SK-MEL-5 (cell line): ENCODE measurements at regions not wholly inside any gene's neighbourhood (a gene's known extent, or its start where the extent isn't known, plus 50 kb on each side); places are given as distances from the start of the nearest gene placed in this dataset.

Experiments used
- DNase-seq: peaks from one replicate; pipeline ENCODE4 v3.0.0-alpha.2; 2016; ENCODE audit warnings: low read depth, low spot score
- in situ Hi-C: cut with HindIII; loops from 2 replicates; pipeline ENCODE4 v1.10.0; 2016; ENCODE audit warnings: low sequenced_read_pairs, high pct_unique_total_duplicates, low pct_unique_long_range_greater_than_20kb

- in situ Hi-C loops = no loop called here
- no peak for DNase-seq
Measured at GRCh38 chr11:121797496-121797895, 318.5 kb downstream of the BLID start.

- in situ Hi-C loops = no loop called here
- DNase-seq = no peak
Measured at GRCh38 chr11:121795174-121795573, 320.8 kb downstream of the BLID start.

- in situ Hi-C loops = no loop called here
- DNase-seq = no peak
Measured at GRCh38 chr11:121794671-121795141, 321.3 kb downstream of the BLID start.

DNA sequence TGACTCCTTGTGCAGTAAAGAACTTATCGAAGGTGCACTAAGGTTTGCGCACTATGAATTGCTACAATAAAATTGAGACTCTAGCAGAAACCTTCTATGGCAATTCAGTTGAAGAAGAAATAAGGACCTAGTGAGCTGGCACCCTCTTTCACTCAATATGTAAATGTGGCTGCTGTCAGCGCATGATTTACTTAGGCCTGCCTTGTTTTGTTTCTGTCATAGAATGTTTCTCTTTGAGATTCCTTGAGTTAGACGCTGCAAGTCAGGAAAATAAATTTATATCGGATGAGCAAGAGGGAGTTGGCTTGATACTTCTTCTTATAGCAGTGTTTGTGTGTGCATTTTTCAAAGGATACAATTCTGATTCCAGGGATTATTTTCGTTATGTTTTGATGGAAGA is 322.1 kb downstream of the BLID start:
- in situ Hi-C loops = no loop called here

GRCh38 chr11:121793291-121793690 is 322.7 kb downstream of the BLID start:
- in situ Hi-C loops = no loop called here
- no peak for DNase-seq

More for the DNA sequence above, 322.1 kb downstream of the BLID start:
- DNase-seq = no peak

GRCh38 chr11:121792185-121792584 is 323.8 kb downstream of the BLID start:
- no peak for DNase-seq
- in situ Hi-C loops = no loop called here

- in situ Hi-C loops = no loop called here
- DNase-seq = no peak
Measured at GRCh38 chr11:121790430-121790829, 325.6 kb downstream of the BLID start.

DNA sequence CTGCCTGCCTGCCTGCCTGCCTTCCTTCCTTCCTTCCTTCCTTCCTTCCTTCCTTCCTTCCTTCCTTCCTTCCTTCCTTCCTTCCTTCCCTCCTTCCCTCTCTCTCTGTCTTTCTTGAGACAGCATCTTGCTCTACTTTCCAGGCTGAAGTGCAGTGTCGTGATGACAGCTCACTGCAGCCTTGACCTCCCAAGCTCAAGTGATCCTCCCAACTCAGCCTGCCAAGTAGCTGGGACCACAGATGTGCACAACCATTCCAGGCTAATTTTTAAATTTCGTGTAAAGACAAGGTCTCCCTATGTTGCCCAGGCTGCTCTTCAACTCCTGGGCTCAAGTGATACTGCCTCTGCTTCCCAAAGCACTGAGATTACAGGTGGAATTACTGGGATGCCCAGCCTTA is 328.2 kb upstream of the SORL1-AS1 start:
- in situ Hi-C loops = no loop called here
- DNase-seq = no peak

DNA sequence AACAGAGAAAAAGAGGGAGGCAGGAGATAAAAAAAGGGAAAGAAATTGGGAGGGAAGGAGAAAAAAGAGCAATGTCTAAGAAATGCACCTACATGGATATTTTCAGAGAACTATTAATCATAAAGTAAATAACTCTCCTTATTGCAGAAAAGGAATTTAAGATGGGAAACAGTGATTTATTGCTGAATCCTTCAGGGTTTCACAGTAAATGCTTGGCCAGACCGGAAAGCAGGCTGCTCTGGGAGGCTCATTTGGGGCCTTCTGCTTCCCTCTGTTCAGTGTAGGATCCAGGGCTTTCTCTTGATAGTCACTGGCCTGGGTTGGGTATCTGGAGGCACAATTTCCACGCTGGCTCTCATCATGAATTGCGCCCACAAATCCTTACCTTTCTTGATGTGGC is 324.3 kb upstream of the SORL1-AS1 start:
- in situ Hi-C loops = no loop called here
- DNase-seq = no peak

DNA sequence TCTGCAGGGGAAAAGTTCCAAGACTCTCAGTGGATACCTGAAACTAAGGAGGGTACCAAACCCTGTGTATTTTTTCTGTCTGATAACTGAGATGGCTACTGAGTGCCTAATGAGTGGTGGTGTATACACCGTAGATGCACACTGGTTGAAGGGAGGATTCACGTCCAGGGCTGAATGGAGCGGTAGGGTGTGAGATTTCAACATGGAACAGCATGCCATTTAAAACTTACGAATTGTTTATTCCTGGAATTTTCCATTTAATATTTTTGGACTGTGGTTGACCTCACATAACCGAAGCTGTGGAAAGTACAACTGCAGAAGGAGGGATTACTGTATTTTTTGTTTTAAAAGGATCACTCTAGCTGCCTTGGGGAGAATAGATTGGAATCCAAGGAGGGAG is 322.5 kb upstream of the SORL1-AS1 start:
- in situ Hi-C loops = no loop called here

GRCh38 chr11:121773076-121773475 is 320.3 kb upstream of the SORL1-AS1 start:
- no peak for DNase-seq
- in situ Hi-C loops = no loop called here

More for the DNA sequence above, 322.5 kb upstream of the SORL1-AS1 start:
- no peak for DNase-seq

DNA sequence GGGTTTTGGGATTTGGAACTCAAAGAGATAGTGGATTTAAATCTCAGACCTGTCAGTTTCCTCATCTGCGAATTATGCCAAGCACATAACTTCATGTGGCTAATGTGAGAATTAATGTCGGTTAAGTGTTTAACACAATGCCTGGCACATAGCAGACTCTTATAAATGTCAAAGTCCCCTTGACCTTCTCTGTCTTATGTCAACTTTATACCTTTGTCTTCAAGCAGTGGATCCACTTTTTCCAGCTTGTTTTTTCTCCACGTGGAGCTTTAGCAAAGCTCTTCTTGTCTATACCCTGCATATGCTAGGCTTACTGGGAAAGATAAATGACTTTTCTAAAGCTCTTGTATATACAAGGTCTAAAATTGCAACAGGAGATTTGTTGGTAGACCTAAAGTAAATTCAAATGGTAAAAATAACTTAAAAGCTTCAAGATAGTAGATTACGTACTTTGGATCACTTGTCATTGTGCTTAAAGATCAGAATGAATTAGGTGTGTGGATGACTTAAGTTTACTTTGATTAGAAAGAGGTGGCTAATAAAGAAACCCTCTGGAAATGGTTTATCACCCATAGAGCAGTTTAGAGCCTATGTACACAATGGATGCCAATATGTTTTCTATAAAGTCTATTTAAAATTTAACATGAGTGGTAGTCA is 318.3 kb upstream of the SORL1-AS1 start:
- in situ Hi-C loops = no loop called here
- DNase-seq = no peak

DNA sequence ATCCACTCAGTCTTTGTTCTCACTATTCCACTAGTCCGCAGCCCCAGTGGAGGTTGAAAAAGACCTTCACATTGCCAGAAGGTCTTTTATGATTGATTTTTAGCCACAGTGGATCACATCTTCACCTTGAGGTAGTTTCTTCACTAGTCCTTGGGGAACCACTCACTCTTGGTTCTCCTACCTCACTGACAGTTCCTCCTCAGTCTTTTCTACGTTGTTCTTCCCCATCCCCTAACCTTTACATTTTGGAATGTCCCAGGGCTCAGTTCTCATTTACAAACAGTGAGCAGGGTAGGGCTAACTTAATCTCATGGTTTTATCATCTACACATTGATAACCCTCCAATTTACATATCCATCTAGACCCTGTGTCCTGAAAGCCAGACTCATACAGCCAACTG is 316.4 kb upstream of the SORL1-AS1 start:
- in situ Hi-C loops = no loop called here
- DNase-seq = no peak

DNA sequence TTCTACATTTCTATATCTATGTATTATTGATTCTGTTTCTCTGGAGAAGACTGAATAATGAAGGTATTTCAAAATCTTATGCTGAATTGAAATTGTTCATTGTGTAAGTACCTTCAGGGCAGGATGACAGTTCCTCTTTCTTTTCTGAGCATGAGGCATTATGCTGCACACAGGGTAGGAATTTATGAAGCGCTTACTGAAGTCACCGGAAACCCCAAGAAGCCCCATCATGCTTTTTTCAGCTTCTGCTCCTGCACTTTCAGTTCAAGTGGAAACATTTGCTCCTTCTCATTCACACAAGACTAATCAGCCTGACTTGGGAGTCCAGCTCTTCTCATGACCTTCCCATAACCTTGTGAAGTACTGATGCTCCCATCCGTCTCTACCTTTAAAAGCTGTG is 314.7 kb upstream of the SORL1-AS1 start:
- in situ Hi-C loops = no loop called here
- peak; percentile 53 for DNase-seq

DNA sequence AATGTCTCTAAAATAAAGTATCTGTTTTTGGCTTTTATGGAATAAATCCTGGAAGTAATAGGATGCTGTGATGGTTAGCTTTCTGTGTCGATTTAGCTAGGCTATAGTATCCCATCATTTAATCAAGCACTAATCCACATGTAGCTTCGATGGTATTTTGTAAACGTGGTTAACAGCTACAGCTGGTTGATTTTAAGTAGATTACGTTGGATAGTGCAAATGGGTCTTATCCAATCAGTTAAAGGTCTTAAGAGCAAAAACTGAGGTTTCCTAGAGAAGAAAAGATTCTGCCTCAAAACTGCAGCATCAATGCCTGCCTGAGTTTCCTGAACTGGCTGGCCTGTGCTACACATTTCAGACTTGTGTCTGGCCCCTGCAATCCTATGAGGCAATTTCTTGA is 314.2 kb upstream of the SORL1-AS1 start:
- no peak for DNase-seq
- in situ Hi-C loops = no loop called here

DNA sequence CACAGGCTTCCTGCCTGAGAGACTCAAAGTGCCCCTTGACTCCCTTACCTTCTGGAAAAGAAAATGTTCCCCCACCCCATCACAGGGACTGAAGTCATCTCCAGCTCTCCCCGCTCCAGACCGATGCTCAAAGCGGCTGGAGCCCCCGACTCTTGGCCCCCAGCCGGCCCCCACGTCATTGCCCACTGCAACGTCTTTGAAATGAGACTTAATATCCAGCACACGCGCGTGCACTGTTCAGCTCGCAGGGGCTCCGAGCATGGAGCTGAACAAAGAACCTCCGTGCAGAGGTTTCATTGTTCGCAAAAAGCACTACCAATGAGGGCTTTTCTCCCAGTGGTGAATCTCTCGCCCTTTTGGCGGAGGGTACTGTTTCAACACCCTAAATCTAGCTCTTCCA is 313.4 kb upstream of the SORL1-AS1 start:
- DNase-seq = no peak
- in situ Hi-C loops = no loop called here

GRCh38 chr11:121763526-121763925 is 310.8 kb upstream of the SORL1-AS1 start:
- no peak for DNase-seq
- in situ Hi-C loops = no loop called here

GRCh38 chr11:121762820-121763219 is 310.1 kb upstream of the SORL1-AS1 start:
- no peak for DNase-seq
- in situ Hi-C loops = no loop called here

GRCh38 chr11:121761186-121761585 is 308.4 kb upstream of the SORL1-AS1 start:
- in situ Hi-C loops = no loop called here
- DNase-seq = no peak
